ENCODE measurements at regions not wholly inside any gene's neighbourhood (a gene's known extent, or its start where the extent isn't known, plus 50 kb on each side); places are given as distances from the start of the nearest gene placed in this dataset.

DNA sequence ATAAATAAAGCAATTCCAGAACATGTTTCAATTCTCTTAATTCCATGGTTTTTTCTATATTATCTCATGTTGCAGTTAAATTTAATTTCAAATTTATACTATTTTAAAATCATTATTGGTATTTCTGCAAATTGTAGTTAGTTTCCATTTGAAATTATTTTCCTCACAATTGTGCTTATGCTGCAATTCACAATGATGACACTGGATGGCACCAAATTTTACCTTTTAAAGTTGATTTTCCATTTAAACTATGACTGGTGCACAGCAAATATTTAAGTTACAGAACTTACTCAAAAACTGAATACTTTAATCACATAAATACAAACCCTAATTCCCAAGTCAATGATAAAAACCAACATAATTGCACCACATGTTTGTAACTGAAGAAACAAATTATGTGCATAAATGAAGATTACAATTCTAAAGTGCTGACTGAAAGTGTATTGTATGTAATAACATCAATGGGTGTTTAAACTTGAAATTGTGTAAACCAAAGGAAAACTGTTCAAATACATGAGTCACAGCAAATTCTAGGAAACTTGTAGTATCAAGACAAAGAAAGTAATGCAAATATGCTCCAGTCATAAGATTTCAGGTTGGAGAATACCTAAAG lies 75.3 kb upstream of the AASS start:
- TF ChIP-seq, protein P1, sequence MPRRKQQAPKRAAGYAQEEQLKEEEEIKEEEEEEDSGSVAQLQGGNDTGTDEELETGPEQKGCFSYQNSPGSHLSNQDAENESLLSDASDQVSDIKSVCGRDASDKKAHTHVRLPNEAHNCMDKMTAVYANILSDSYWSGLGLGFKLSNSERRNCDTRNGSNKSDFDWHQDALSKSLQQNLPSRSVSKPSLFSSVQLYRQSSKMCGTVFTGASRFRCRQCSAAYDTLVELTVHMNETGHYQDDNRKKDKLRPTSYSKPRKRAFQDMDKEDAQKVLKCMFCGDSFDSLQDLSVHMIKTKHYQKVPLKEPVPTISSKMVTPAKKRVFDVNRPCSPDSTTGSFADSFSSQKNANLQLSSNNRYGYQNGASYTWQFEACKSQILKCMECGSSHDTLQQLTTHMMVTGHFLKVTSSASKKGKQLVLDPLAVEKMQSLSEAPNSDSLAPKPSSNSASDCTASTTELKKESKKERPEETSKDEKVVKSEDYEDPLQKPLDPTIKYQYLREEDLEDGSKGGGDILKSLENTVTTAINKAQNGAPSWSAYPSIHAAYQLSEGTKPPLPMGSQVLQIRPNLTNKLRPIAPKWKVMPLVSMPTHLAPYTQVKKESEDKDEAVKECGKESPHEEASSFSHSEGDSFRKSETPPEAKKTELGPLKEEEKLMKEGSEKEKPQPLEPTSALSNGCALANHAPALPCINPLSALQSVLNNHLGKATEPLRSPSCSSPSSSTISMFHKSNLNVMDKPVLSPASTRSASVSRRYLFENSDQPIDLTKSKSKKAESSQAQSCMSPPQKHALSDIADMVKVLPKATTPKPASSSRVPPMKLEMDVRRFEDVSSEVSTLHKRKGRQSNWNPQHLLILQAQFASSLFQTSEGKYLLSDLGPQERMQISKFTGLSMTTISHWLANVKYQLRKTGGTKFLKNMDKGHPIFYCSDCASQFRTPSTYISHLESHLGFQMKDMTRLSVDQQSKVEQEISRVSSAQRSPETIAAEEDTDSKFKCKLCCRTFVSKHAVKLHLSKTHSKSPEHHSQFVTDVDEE (CRISPR knock-in tag; IDR thresholded peaks at IDR 0.05), result no peak
- TF ChIP-seq TCF4 (CRISPR knock-in tag; IDR thresholded peaks at IDR 0.05; ENCODE audit: borderline replicate concordance) (no peak), TOX (CRISPR knock-in tag; IDR thresholded peaks at IDR 0.05; ENCODE audit: borderline replicate concordance) (no peak), ZFP30 (CRISPR knock-in tag; IDR thresholded peaks at IDR 0.05) (no peak), ZFP3 (CRISPR knock-in tag; IDR thresholded peaks at IDR 0.05) (no peak), SNAI2 (CRISPR knock-in tag; IDR thresholded peaks at IDR 0.05) (no peak), OSR1 (CRISPR knock-in tag; IDR thresholded peaks at IDR 0.05) (no peak), PPARA (CRISPR knock-in tag; IDR thresholded peaks at IDR 0.05; ENCODE audit: borderline replicate concordance) (no peak), ESRRG (CRISPR knock-in tag; IDR thresholded peaks at IDR 0.05) (no peak), ISL1 (CRISPR knock-in tag; IDR thresholded peaks at IDR 0.05) (no peak), ARNTL (CRISPR knock-in tag; IDR thresholded peaks at IDR 0.05; ENCODE audit: borderline replicate concordance, low read depth) (no peak), ZC3H10 (CRISPR knock-in tag; IDR thresholded peaks at IDR 0.05) (no peak), BACH2 (CRISPR knock-in tag; IDR thresholded peaks at IDR 0.05; ENCODE audit: borderline replicate concordance) (no peak), CSDC2 (CRISPR knock-in tag; IDR thresholded peaks at IDR 0.05) (no peak), ZNF565 (CRISPR knock-in tag; conservative IDR thresholded peaks at IDR 0.05; ENCODE audit: low read depth) (no peak), ZNF8 (CRISPR knock-in tag; IDR thresholded peaks at IDR 0.05) (no peak)
- TF ChIP-seq, protein P2, sequence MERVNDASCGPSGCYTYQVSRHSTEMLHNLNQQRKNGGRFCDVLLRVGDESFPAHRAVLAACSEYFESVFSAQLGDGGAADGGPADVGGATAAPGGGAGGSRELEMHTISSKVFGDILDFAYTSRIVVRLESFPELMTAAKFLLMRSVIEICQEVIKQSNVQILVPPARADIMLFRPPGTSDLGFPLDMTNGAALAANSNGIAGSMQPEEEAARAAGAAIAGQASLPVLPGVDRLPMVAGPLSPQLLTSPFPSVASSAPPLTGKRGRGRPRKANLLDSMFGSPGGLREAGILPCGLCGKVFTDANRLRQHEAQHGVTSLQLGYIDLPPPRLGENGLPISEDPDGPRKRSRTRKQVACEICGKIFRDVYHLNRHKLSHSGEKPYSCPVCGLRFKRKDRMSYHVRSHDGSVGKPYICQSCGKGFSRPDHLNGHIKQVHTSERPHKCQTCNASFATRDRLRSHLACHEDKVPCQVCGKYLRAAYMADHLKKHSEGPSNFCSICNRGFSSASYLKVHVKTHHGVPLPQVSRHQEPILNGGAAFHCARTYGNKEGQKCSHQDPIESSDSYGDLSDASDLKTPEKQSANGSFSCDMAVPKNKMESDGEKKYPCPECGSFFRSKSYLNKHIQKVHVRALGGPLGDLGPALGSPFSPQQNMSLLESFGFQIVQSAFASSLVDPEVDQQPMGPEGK (CRISPR knock-in tag; IDR thresholded peaks at IDR 0.05; ENCODE audit: borderline replicate concordance), result no peak
- TF ChIP-seq, protein P3, sequence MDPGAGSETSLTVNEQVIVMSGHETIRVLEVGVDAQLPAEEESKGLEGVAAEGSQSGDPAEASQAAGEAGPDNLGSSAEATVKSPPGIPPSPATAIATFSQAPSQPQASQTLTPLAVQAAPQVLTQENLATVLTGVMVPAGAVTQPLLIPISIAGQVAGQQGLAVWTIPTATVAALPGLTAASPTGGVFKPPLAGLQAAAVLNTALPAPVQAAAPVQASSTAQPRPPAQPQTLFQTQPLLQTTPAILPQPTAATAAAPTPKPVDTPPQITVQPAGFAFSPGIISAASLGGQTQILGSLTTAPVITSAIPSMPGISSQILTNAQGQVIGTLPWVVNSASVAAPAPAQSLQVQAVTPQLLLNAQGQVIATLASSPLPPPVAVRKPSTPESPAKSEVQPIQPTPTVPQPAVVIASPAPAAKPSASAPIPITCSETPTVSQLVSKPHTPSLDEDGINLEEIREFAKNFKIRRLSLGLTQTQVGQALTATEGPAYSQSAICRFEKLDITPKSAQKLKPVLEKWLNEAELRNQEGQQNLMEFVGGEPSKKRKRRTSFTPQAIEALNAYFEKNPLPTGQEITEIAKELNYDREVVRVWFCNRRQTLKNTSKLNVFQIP (CRISPR knock-in tag; IDR thresholded peaks at IDR 0.05; ENCODE audit: borderline replicate concordance, low read depth), result no peak
- TF ChIP-seq, protein P4, sequence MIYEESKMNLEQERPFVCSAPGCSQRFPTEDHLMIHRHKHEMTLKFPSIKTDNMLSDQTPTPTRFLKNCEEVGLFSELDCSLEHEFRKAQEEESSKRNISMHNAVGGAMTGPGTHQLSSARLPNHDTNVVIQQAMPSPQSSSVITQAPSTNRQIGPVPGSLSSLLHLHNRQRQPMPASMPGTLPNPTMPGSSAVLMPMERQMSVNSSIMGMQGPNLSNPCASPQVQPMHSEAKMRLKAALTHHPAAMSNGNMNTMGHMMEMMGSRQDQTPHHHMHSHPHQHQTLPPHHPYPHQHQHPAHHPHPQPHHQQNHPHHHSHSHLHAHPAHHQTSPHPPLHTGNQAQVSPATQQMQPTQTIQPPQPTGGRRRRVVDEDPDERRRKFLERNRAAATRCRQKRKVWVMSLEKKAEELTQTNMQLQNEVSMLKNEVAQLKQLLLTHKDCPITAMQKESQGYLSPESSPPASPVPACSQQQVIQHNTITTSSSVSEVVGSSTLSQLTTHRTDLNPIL (CRISPR knock-in tag; IDR thresholded peaks at IDR 0.05; ENCODE audit: low read depth), result no peak
- TF ChIP-seq, protein P5, sequence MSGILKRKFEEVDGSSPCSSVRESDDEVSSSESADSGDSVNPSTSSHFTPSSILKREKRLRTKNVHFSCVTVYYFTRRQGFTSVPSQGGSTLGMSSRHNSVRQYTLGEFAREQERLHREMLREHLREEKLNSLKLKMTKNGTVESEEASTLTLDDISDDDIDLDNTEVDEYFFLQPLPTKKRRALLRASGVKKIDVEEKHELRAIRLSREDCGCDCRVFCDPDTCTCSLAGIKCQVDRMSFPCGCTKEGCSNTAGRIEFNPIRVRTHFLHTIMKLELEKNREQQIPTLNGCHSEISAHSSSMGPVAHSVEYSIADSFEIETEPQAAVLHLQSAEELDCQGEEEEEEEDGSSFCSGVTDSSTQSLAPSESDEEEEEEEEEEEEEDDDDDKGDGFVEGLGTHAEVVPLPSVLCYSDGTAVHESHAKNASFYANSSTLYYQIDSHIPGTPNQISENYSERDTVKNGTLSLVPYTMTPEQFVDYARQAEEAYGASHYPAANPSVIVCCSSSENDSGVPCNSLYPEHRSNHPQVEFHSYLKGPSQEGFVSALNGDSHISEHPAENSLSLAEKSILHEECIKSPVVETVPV (CRISPR knock-in tag; IDR thresholded peaks at IDR 0.05), result no peak
- peak; percentile 40; the same call in 1 of the 3 replicates for ATAC-seq

DNA sequence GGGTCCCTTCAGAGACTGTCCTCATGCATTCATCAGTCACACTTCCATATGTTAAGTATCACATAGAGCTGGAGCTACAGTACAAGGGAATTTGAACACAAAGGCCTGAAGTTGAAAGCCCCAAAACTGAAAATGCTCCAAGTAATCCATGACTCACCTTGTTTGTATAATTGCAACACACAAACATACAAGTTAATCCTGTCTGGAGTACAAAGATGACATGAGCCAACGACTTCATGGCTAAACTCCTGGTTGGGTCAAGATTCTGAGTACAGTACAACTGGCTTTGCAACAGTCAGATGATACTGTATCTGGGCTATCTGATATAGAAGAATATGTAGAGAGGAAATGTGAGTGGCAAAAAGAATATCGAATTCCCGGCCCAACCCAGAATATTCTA lies 73.1 kb upstream of the AASS start:
- TF ChIP-seq ZNF8 (CRISPR knock-in tag; IDR thresholded peaks at IDR 0.05) (no peak), ARNTL (CRISPR knock-in tag; IDR thresholded peaks at IDR 0.05; ENCODE audit: borderline replicate concordance, low read depth) (no peak), ZNF70 (CRISPR knock-in tag; IDR thresholded peaks at IDR 0.05) (no peak), ZFP3 (CRISPR knock-in tag; IDR thresholded peaks at IDR 0.05) (no peak), PPARA (CRISPR knock-in tag; IDR thresholded peaks at IDR 0.05; ENCODE audit: borderline replicate concordance) (no peak), CSDC2 (CRISPR knock-in tag; IDR thresholded peaks at IDR 0.05) (no peak), ISL1 (CRISPR knock-in tag; IDR thresholded peaks at IDR 0.05) (no peak)
- TF ChIP-seq, protein P1 (CRISPR knock-in tag; IDR thresholded peaks at IDR 0.05), result no peak
- no peak for ATAC-seq

Data from SK-N-SH treated with all-trans-retinoic acid at 6 μM for 48 hours (cell line).